NB4 (cell line): ENCODE measurements at regions not wholly inside any gene's neighbourhood (a gene's known extent, or its start where the extent isn't known, plus 50 kb on each side); places are given as distances from the start of the nearest gene placed in this dataset.
"Not testable (repeated sequence)": the region's sequence is repeated elsewhere in the genome, so short reads cannot be mapped to it uniquely, and the experiment has no call there.

ENCODE experiments used
- DNase-seq: peaks from one replicate; pipeline ENCODE4 v3.0.0; 2010; ENCODE audit warnings: low read depth
- H3K4me3 ChIP-seq: one replicate; pipeline ENCODE4 v1.5.1; 2011; ENCODE audit warnings: mild to moderate bottlenecking, low read depth, low read length, moderate library complexity
- CTCF ChIP-seq: IDR thresholded peaks from one replicate; pipeline ENCODE4 v1.5.1; 2012; ENCODE audit warnings: low read depth, low read length
- MAX ChIP-seq: IDR thresholded peaks from 2 replicates; pipeline ENCODE4 v1.6.1; 2011; ENCODE audit warnings: low read depth, low read length
- MYC ChIP-seq: IDR thresholded peaks from 2 replicates; pipeline ENCODE4 v1.6.1; 2011; ENCODE audit warnings: low read depth, low read length
- POLR2A ChIP-seq: IDR thresholded peaks from 2 replicates; pipeline ENCODE4 v1.6.1; 2011; ENCODE audit warnings: mild to moderate bottlenecking; ENCODE audit not compliant: insufficient read length; ENCODE audit errors: extremely low read depth

GRCh38 chr6:78379982-78380381, 487.4 kb upstream of the IRAK1BP1 start:
- TF ChIP-seq MYC = no peak
- no peak for TF ChIP-seq POLR2A
- TF ChIP-seq MAX = no peak
- no peak for TF ChIP-seq CTCF
- no peak for DNase-seq
- no peak overlapping the region for H3K4me3 ChIP-seq

- no peak for DNase-seq
- H3K4me3 ChIP-seq = no peak overlapping the region
- no peak for TF ChIP-seq CTCF
- TF ChIP-seq MAX = no peak
- no peak for TF ChIP-seq MYC
- no peak for TF ChIP-seq POLR2A
Observed at GRCh38 chr6:78380541-78380940, 486.8 kb upstream of the IRAK1BP1 start.

GRCh38 chr6:78383968-78384367, 483.4 kb upstream of the IRAK1BP1 start:
- H3K4me3 ChIP-seq = no peak overlapping the region
- DNase-seq = no peak
- TF ChIP-seq MYC (no peak), MAX (no peak)

GRCh38 chr6:78386854-78387253, 480.5 kb upstream of the IRAK1BP1 start:
- H3K4me3 ChIP-seq, DNase-seq: not testable (repeated sequence)

GRCh38 chr6:78390066-78390465, 477.3 kb upstream of the IRAK1BP1 start:
- H3K4me3 ChIP-seq = no peak overlapping the region
- no peak for DNase-seq
- TF ChIP-seq MAX = no peak
- TF ChIP-seq MYC = no peak
- no peak for TF ChIP-seq POLR2A
- TF ChIP-seq CTCF = no peak

GRCh38 chr6:78397499-78397898, 469.9 kb upstream of the IRAK1BP1 start:
- TF ChIP-seq MYC = no peak
- TF ChIP-seq CTCF = no peak
- no peak for TF ChIP-seq POLR2A
- TF ChIP-seq MAX = no peak
- DNase-seq = no peak

GRCh38 chr6:78398292-78398691, 469.1 kb upstream of the IRAK1BP1 start:
- no peak overlapping the region for H3K4me3 ChIP-seq
- DNase-seq = no peak
- TF ChIP-seq MAX (no peak), POLR2A (no peak), MYC (no peak), CTCF (no peak)

More at GRCh38 chr6:78397499-78397898, 469.9 kb upstream of the IRAK1BP1 start:
- no peak overlapping the region for H3K4me3 ChIP-seq
